ENCODE measurements at regions not wholly inside any gene's neighbourhood (a gene's known extent, or its start where the extent isn't known, plus 50 kb on each side); places are given as distances from the start of the nearest gene placed in this dataset.

DNA sequence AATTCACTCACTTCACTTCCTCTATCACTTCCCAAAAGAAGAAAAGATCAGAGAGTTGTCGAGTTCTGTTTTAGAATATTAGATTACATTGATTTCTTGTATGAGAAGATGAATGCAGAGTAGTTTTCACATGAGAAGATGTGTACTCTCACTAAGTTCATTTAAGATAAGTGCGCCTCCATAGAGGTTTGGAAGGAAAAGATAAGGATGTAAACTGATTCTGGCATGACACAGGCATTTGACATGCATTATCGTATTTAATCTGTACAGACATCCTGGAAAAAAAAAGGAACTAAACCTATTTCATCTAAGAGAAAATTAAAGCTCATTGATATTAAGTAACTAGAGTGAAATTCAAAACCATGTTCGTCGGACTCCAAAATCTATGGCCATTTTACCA lies 152.2 kb upstream of the CRIM1 start (continued):
- TF ChIP-seq, protein P1, sequence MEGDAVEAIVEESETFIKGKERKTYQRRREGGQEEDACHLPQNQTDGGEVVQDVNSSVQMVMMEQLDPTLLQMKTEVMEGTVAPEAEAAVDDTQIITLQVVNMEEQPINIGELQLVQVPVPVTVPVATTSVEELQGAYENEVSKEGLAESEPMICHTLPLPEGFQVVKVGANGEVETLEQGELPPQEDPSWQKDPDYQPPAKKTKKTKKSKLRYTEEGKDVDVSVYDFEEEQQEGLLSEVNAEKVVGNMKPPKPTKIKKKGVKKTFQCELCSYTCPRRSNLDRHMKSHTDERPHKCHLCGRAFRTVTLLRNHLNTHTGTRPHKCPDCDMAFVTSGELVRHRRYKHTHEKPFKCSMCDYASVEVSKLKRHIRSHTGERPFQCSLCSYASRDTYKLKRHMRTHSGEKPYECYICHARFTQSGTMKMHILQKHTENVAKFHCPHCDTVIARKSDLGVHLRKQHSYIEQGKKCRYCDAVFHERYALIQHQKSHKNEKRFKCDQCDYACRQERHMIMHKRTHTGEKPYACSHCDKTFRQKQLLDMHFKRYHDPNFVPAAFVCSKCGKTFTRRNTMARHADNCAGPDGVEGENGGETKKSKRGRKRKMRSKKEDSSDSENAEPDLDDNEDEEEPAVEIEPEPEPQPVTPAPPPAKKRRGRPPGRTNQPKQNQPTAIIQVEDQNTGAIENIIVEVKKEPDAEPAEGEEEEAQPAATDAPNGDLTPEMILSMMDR (IDR thresholded peaks at IDR 0.05; ENCODE audit: control extremely low read depth in 1 of 3, insufficient read depth in 1 of 3, low read depth in 1 of 3, low read length in 3 of 3): no peak
- TF ChIP-seq KDM5A (IDR thresholded peaks at IDR 0.05; ENCODE audit: low read length) (no peak), SRF (IDR thresholded peaks at IDR 0.05; ENCODE audit: low read depth, low read length) (no peak), SIN3A (conservative IDR thresholded peaks at IDR 0.05 in 1 of 2, IDR thresholded peaks at IDR 0.05 in 1 of 2; ENCODE audit: low read depth in 1 of 2, low read length in 2 of 2) (no peak), RXRA (IDR thresholded peaks at IDR 0.05; ENCODE audit: insufficient read depth, low read depth, low read length) (no peak), HDAC6 (IDR thresholded peaks at IDR 0.05; ENCODE audit: low read depth, low read length) (no peak)

Measured in H1 (cell line).